B cell (primary cell): ENCODE measurements at regions not wholly inside any gene's neighbourhood (a gene's known extent, or its start where the extent isn't known, plus 50 kb on each side); places are given as distances from the start of the nearest gene placed in this dataset.

Experiments used
- ATAC-seq: fragments of 200-7000 bp; cut with Tn5 transposase; one replicate; pipeline ENCODE4 v1.10.0; 2021; ENCODE audit warnings: low read depth, mild to moderate bottlenecking, moderate number of reproducible peaks, moderate library complexity
- CTCF ChIA-PET: fragments of 350-600 bp; sonication (Branson Sonifier 250); formaldehyde crosslinking; loops from one replicate; lab custom pipeline; 2021; ENCODE audit warnings: antibody characterized with exemption, inconsistent platforms; lab: Charles Lee
- POLR2A ChIA-PET: fragments of 350-600 bp; sonication (Branson Sonifier 250); formaldehyde crosslinking; loops from one replicate; lab custom pipeline; 2021; ENCODE audit warnings: antibody characterized with exemption; lab: Charles Lee
- DNase-seq: peaks from one replicate; pipeline ENCODE4 v3.0.0; 2013
- H2AFZ ChIP-seq: 2 replicates; pipeline ENCODE4 v1.6.1; 2012; ENCODE audit warnings: mild to moderate bottlenecking, low read depth, low read length; ENCODE audit not compliant: insufficient read depth, poor library complexity, severe bottlenecking
- H3K27ac ChIP-seq, 2 donors: 1 replicate in 1 of 2; 2 replicates in 1 of 2; pipeline ENCODE4 v1.5.1; 2012 to 2013; ENCODE audit warnings: low read length in 2 of 2, mild to moderate bottlenecking in 2 of 2, moderate library complexity in 1 of 2
- H3K27me3 ChIP-seq, 4 experiments: fragments of 200-600 bp in 1 of 4; sonication (generic) in 1 of 4; replicated peaks in 1 of 4; 1 replicate in 2 of 4; 2 replicates in 2 of 4; pipeline versions ENCODE4 v1.6.1 to v1.7.0; 2013 to 2016; ENCODE audit warnings: low read length in 3 of 4, mild to moderate bottlenecking in 2 of 4, mixed read lengths in 1 of 4, moderate library complexity in 1 of 4; ENCODE audit not compliant: insufficient read depth in 4 of 4, control insufficient read depth in 3 of 4; ENCODE audit errors: control extremely low read depth in 1 of 4
- H3K36me3 ChIP-seq, 2 experiments: replicated peaks in 1 of 2; 1 replicate in 1 of 2; 2 replicates in 1 of 2; pipeline versions ENCODE4 v1.6.1 to v1.7.1; 2013; ENCODE audit warnings: low read length in 1 of 2; ENCODE audit not compliant: insufficient read depth in 2 of 2, control insufficient read depth in 1 of 2; ENCODE audit errors: control extremely low read depth in 1 of 2, extremely low read depth in 1 of 2
- H3K4me1 ChIP-seq, 2 donors: fragments of 200-600 bp in 1 of 2; sonication (generic) in 1 of 2; 1 replicate in 1 of 2; 2 replicates in 1 of 2; pipeline versions ENCODE4 v1.5.1 to v1.6.1; 2013 to 2017; ENCODE audit warnings: low read length in 2 of 2; ENCODE audit not compliant: control insufficient read depth in 2 of 2, insufficient read depth in 2 of 2
- H3K4me2 ChIP-seq: replicated peaks from 2 replicates; pipeline ENCODE3; 2012; ENCODE audit warnings: mild to moderate bottlenecking, low read depth, low read length; ENCODE audit not compliant: poor library complexity, severe bottlenecking
- H3K4me3 ChIP-seq, 5 experiments: fragments of 200-600 bp in 1 of 5; sonication (generic) in 1 of 5; 1 replicate in 3 of 5; 2 replicates in 2 of 5; pipeline versions ENCODE4 v1.5.1 to v1.7.0; 2011 to 2016; ENCODE audit warnings: low read length in 4 of 5, mild to moderate bottlenecking in 4 of 5, low read depth in 2 of 5, control low read depth in 1 of 5, moderate library complexity in 1 of 5; ENCODE audit not compliant: insufficient read depth in 1 of 5; ENCODE audit errors: control extremely low read depth in 1 of 5, extremely low read depth in 1 of 5
- H3K79me2 ChIP-seq: fragments of 200-600 bp; sonication (generic); one replicate; pipeline ENCODE4 v1.6.0; 2016; ENCODE audit warnings: low read length; ENCODE audit not compliant: control insufficient read depth, insufficient read depth
- H3K9ac ChIP-seq: fragments of 200-600 bp; sonication (generic); 2 replicates; pipeline ENCODE4 v1.6.1; 2017; ENCODE audit warnings: mild to moderate bottlenecking, low read length, moderate library complexity
- H3K9me3 ChIP-seq, 3 donors: one replicate each; pipeline versions ENCODE4 v1.6.1 to v1.7.1; 2013; ENCODE audit warnings: low read length in 2 of 3; ENCODE audit not compliant: control insufficient read depth in 2 of 3, insufficient read depth in 1 of 3; ENCODE audit errors: control extremely low read depth in 1 of 3
- H4K20me1 ChIP-seq: 2 replicates; pipeline ENCODE4 v1.6.0; 2012; ENCODE audit warnings: mild to moderate bottlenecking, low read length; ENCODE audit not compliant: insufficient read depth, control insufficient read depth, poor library complexity, severe bottlenecking
- H3K27ac Mint-ChIP-seq: one replicate; pipeline ENCODE4 v1.8.0; 2021; ENCODE audit warnings: mixed read lengths
- H3K27me3 Mint-ChIP-seq: one replicate; pipeline ENCODE4 v1.8.0; 2021; ENCODE audit warnings: mixed read lengths
- H3K4me1 Mint-ChIP-seq: one replicate; pipeline ENCODE4 v1.8.0; 2021; ENCODE audit warnings: mixed read lengths
- H3K4me3 Mint-ChIP-seq: one replicate; pipeline ENCODE4 v1.8.0; 2021; ENCODE audit warnings: mixed read lengths
- H3K9me3 Mint-ChIP-seq: one replicate; pipeline ENCODE4 v1.8.0; 2022; ENCODE audit warnings: mixed read lengths; ENCODE audit not compliant: insufficient read depth
- EZH2 ChIP-seq: IDR thresholded peaks from 2 replicates; pipeline ENCODE4 v1.6.1; 2012; ENCODE audit warnings: borderline replicate concordance, low read depth, mild to moderate bottlenecking, moderate library complexity, low read length; ENCODE audit not compliant: insufficient read depth, poor library complexity, severe bottlenecking
- WGBS: methylation state at CpG from one replicate; pipeline ENCODE4 v1.1.5; 2013; ENCODE audit warnings: missing lambda C conversion rate; ENCODE audit not compliant: insufficient coverage; 5-methylcytosine and 5-hydroxymethylcytosine counted together
- intact Hi-C: fragments of 100-400 bp; cut with micrococcal nuclease; formaldehyde crosslinking; loops from one replicate; pipeline ENCODE4 v1.10.0; 2022
- TF ChIP-seq, protein P1 (sequence below): fragments of 200-600 bp; IDR thresholded peaks from one replicate; pipeline ENCODE4 v1.8.0; 2022; ENCODE audit warnings: antibody characterized with exemption, mild to moderate bottlenecking

DNA sequence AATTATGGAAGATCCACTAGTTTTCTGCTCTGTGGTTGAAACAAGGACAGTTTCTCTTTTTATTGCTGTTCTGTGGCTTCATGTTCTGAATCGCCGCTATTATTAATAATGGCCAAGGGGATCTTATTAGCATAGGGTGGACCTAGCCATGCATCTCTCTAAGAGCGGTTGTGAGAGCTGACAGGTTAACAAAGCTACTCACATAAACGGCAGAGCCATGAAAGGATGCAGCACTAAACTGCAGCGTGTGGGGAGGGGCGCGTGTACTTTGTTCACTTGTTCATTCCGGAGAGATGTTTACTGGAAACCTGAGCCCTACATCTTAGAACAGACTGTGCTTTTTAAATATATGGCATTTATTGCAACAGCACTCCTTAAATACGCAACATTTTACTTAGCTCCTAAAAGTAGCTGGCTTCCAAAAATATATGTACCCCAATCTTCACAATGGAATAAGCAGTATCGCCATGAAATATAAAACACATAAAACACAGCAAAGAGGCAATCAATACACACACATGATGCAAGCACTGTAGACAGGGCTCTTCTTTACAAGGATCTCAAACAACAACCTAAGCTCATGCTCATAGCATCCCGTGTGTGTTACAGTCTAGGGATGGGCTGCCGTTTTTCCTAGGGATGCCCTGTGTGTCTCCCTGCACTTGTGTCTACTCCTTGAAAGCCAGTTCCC is 424.6 kb downstream of the MED10 start:
- Histone ChIP-seq H4K20me1 (no peaks in the 10 kb centered on the region), H2AFZ (no peak overlapping the region), H3K4me3 (no peak overlapping the region), H3K79me2 (no peaks in the 10 kb centered on the region), H3K36me3 (no peaks in the 10 kb centered on the region), H3K27me3 (no peaks in the 10 kb centered on the region), H3K9ac (no peak overlapping the region), H3K4me2 (no peak overlapping the region), H3K4me1 (no peaks in the 10 kb centered on the region), H3K27ac (no peak overlapping the region), H3K9me3 (peaks cover 0 to 3% (median 0%) of the 10 kb centered on the region in 3 donors)
- Mint-ChIP-seq H3K4me1 (no peaks in the 10 kb centered on the region), H3K27ac (no peak overlapping the region), H3K9me3 (peaks cover 2% of the 10 kb centered on the region), H3K4me3 (no peak overlapping the region), H3K27me3 (peaks cover 24% of the 10 kb centered on the region)
- WGBS, result 97% methylated on average over 6 of the region's 12 CpGs
- ATAC-seq (no peak), DNase-seq (no peak)
- ChIA-PET CTCF (no interaction called here), POLR2A (no interaction called here)
- intact Hi-C loops, result no loop called here
- TF ChIP-seq EZH2, result no peak
- TF ChIP-seq, protein P1, sequence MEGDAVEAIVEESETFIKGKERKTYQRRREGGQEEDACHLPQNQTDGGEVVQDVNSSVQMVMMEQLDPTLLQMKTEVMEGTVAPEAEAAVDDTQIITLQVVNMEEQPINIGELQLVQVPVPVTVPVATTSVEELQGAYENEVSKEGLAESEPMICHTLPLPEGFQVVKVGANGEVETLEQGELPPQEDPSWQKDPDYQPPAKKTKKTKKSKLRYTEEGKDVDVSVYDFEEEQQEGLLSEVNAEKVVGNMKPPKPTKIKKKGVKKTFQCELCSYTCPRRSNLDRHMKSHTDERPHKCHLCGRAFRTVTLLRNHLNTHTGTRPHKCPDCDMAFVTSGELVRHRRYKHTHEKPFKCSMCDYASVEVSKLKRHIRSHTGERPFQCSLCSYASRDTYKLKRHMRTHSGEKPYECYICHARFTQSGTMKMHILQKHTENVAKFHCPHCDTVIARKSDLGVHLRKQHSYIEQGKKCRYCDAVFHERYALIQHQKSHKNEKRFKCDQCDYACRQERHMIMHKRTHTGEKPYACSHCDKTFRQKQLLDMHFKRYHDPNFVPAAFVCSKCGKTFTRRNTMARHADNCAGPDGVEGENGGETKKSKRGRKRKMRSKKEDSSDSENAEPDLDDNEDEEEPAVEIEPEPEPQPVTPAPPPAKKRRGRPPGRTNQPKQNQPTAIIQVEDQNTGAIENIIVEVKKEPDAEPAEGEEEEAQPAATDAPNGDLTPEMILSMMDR, result no peak

DNA sequence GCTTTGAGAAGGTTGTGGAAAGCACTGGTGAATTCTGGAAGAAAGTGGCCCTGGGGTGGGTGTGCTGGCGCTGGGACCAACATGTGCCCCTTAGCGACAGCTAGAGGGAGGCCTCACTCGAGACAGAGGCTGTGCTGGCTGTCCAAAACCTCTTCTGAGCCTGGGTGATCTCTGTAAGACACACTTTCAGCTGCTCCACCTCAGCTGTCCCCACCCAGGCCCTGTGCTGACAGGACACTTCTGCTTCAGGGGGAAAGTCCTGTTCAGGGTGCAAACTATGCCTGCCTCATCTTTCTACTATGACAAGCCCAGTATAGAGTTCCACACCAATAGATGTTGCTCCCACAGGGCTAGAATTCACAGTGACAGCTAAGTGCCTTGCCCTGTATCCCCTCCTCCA is 426.4 kb downstream of the MED10 start:
- H3K27me3 Mint-ChIP-seq, result peaks cover 24% of the 10 kb centered on the region

More for the DNA sequence above, 426.4 kb downstream of the MED10 start:
- intact Hi-C loops, result no loop called here
- no peaks in the 10 kb centered on the region for H3K4me1 ChIP-seq
- ChIA-PET CTCF (no interaction called here), POLR2A (no interaction called here)
- WGBS, result 50% methylated on average over 3 of the region's 3 CpGs
- peaks cover 0 to 3% (median 0%) of the 10 kb centered on the region in 3 donors for H3K9me3 ChIP-seq
- H2AFZ ChIP-seq, result no peak overlapping the region
- no peaks in the 10 kb centered on the region for H3K27me3 ChIP-seq
- H3K79me2 ChIP-seq, result no peaks in the 10 kb centered on the region
- H3K27ac Mint-ChIP-seq, result no peak overlapping the region
- H3K9ac ChIP-seq, result no peak overlapping the region
- H3K27ac ChIP-seq, result no peak overlapping the region
- DNase-seq, result no peak
- H3K4me3 ChIP-seq, result no peak overlapping the region
- H3K4me2 ChIP-seq, result no peak overlapping the region
- H3K9me3 Mint-ChIP-seq, result peaks cover 2% of the 10 kb centered on the region
- no peak for TF ChIP-seq EZH2
- TF ChIP-seq, protein P1, result no peak
- ATAC-seq, result no peak
- no peaks in the 10 kb centered on the region for H3K36me3 ChIP-seq
- H3K4me1 Mint-ChIP-seq, result no peaks in the 10 kb centered on the region
- H3K4me3 Mint-ChIP-seq, result no peak overlapping the region
- no peaks in the 10 kb centered on the region for H4K20me1 ChIP-seq
